Loucy (cell line): ENCODE measurements at regions not wholly inside any gene's neighbourhood (a gene's known extent, or its start where the extent isn't known, plus 50 kb on each side); places are given as distances from the start of the nearest gene placed in this dataset.

Source experiments
- EZH2phosphoT487 ChIP-seq: fragments of 200-600 bp; IDR thresholded peaks from 2 replicates; pipeline ENCODE4 v1.6.1; 2018; ENCODE audit warnings: antibody characterized with exemption, mild to moderate bottlenecking, moderate library complexity, borderline replicate concordance
- TF ChIP-seq, protein P1 (sequence below): fragments of 200-600 bp; sonication (generic); conservative IDR thresholded peaks from 2 replicates; pipeline ENCODE4 v1.5.1; 2014; ENCODE audit warnings: mild to moderate bottlenecking, antibody characterized with exemption, low read length

DNA sequence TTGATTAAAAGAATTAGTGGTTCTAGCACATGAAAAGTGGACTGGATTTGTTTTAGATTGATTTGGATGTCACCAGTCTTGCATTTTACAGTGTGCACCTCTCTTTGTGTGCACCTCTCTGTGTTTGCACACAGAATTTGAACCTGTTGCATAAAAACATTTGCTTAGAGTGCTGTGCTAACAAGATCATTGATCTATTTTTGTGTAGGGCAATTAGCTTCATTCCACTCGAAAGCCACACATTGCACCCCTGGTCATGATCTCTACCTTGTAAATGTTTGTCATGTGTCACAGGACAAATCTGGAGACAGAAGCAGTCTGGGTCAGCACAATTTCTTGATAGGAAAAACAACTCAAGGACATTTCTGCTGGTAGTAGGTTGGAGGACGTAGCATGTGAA lies 258.7 kb upstream of the LINC00305 start:
- TF ChIP-seq, protein P1, sequence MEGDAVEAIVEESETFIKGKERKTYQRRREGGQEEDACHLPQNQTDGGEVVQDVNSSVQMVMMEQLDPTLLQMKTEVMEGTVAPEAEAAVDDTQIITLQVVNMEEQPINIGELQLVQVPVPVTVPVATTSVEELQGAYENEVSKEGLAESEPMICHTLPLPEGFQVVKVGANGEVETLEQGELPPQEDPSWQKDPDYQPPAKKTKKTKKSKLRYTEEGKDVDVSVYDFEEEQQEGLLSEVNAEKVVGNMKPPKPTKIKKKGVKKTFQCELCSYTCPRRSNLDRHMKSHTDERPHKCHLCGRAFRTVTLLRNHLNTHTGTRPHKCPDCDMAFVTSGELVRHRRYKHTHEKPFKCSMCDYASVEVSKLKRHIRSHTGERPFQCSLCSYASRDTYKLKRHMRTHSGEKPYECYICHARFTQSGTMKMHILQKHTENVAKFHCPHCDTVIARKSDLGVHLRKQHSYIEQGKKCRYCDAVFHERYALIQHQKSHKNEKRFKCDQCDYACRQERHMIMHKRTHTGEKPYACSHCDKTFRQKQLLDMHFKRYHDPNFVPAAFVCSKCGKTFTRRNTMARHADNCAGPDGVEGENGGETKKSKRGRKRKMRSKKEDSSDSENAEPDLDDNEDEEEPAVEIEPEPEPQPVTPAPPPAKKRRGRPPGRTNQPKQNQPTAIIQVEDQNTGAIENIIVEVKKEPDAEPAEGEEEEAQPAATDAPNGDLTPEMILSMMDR, result no peak
- no peak for TF ChIP-seq EZH2phosphoT487
